HG03066 (cell line): ENCODE measurements at regions not wholly inside any gene's neighbourhood (a gene's known extent, or its start where the extent isn't known, plus 50 kb on each side); places are given as distances from the start of the nearest gene placed in this dataset.

ENCODE experiments used
- ATAC-seq: cut with Tn5 transposase; IDR thresholded peaks from one replicate; pipeline ENCODE4 v1.9.1; 2021; ENCODE audit warnings: low read depth; ENCODE audit not compliant: unreplicated experiment

DNA sequence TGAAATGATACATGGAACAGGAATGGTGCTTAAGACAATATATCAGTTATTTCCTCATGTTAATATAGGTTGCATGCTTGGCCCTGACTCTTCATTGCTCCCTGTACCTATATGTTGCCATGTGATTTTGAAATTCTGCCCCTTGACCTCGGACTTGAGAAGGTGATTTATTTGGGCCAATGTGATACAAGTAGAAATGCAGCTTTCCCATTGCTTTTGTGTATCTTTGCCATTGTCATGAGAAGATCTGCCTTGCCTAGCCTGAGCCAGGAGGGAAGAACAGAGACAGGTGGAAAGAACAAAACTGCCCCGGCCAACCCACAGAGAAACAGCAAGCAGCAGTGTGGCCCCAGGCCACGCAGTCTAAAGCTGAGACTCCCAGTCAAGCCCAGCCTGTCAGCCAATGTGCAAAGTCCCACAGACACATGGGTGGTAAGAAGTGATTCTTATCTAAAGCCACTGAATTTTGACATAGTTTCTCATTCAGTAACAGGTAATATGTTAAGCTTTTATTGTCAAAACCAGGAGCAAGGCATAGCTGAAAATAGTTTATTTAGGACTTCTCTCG is 245.7 kb upstream of the RND3 start:
- ATAC-seq, result no peak

DNA sequence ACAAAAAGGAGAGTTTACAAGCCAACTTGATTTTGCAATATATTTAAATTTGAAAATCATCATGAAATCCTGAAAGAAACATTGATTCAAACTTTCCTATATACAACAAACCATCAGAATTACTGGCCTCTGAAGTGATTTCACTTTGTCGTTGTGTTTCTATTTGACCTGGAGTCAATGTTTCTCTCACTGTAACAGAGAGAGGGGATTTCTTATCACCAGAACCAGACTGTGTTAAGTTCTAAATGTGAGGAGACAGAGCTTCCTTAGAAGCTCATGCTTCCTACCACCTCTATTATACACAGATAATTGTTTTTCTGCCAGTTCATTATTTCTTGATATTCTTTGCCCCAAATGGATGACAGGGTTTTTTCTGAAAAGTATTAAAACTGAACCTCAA is 245.0 kb upstream of the RND3 start:
- ATAC-seq, result no peak

DNA sequence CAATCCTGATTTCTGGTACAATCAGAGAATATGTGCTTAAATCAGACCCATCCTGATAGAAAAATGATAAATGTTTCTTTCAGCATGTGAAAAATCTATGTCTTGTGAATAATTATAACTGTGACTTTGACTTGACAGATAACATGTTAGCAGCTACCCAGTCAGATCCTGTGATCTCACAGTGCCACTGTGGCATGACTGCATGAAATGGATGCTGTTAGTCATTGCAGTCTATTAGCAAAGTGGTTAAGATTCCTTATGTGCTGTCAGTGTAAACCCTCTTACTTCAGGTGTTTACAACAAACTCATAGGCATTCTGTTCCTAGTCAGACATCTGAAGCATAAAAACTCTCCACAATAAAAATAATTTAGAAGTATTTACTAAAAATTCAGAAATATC is 244.6 kb upstream of the RND3 start:
- no peak for ATAC-seq

GRCh38 chr2:150729495-150729955 is 242.1 kb upstream of the RND3 start:
- ATAC-seq, result no peak

DNA sequence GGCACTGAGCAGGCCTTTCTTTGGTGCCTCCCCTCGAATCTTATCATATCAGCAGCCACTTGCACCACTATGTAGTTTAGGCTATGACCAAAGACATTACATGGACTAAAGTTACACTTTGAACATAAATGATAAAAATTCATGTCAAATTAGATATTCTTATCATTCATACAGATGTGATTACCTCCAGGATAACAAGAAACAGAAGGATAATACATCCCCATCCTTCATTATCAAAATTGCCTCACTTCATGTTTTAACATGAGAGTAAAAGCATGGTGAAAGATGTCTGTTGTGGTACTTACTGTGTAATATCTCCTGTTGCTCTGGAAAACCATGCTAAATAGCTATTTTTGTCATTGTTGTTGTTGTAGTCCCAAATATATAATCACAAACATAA is 230.8 kb upstream of the RND3 start:
- ATAC-seq, result no peak

- no peak for ATAC-seq
Observed at GRCh38 chr2:150716186-150716585, 228.7 kb upstream of the RND3 start.

DNA sequence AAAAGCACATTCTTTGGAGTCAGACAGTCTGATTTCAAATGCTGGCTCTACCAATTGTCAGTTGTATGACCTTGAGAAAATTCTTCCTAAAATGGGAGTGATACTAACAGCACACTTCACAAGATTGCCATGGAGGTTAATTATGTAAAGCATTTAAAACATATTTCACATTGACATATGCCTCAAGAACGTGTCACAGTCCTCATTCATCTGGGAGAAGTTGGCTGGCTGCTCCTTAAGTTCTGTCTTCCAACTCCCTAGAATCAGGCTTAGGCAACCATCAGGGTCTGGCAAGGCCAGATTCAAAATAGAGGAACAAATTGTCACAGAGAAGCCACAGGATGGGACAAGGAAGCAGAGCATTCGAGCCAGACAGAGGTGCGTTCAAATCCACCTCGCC is 228.0 kb upstream of the RND3 start:
- ATAC-seq, result no peak

GRCh38 chr2:150710916-150711315 is 223.4 kb upstream of the RND3 start:
- ATAC-seq, result no peak

GRCh38 chr2:150710041-150710440 is 222.6 kb upstream of the RND3 start:
- no peak for ATAC-seq

GRCh38 chr2:150706561-150706960 is 219.1 kb upstream of the RND3 start:
- no peak for ATAC-seq

DNA sequence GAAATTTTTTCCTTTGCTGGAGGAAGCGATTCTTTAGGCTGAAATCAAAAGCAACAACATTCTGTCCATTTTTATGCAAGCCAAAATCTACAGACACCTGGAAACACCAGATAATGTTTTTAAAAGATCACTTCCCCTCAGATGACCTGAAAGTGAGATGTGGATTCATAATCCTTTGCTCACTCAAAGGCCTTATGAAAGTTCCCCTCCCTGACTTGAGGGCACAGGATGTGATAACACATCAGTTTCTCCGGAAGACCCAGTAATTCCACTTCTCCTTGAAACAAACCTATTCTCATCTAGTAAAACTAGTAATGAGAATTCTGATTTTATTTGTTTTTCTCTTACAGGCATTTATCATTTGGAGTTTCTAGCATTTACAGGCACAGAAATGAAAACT is 218.3 kb upstream of the RND3 start:
- ATAC-seq, result no peak

DNA sequence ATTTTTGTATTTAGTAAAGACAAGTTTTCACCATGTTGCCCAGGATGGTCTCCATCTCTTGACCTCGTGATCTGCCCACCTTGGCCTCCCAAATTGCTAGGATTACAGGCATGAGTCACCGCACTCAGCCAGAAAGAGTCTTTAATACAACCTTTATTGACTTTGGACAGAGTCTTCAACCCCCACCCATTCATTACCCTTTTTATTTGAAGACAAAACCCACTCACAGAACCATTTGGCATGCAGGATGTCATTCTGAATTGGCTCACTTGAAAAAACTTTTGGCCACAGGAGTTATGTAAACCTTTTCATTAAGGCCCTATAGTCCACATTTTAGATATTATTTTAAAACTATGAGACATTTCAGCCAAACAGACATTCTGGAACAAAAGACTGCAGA is 217.9 kb upstream of the RND3 start:
- ATAC-seq, result no peak

- ATAC-seq, result no peak
Observed at GRCh38 chr2:150702791-150703190, 215.3 kb upstream of the RND3 start.

GRCh38 chr2:150700666-150701580 is 213.5 kb upstream of the RND3 start:
- ATAC-seq, result no peak

- no peak for ATAC-seq
Observed at GRCh38 chr2:150699218-150699617, 211.8 kb upstream of the RND3 start.

DNA sequence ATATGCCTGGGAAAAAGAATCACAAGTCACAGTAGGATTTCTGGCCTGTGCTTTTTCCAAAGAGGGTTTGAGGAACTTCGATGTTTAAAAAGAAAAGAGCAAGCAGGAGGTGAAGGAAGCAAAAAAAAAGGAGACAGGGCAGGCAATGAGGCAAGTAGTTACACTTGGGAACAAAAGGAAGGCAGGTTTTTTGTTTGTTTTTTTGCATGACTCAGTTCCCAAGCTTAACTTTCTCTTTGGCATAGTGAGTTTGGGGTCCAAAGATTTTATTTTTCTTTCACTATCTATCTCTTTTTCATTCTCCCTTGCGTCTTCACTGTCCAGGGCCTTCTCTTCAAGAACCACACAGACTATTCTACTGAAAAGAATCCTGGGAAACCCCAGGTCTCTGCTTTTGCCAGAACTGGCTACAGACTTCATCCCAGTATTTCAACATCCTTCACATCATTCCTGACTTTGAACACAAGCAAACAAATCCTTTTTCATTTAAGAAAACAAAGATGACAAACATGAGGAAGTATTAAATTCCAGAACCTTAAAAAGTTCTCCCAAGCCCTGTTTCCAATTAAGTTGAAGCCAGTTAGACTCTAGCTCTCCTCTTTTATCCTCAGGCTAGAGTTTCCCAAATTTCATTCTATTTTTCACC is 210.7 kb upstream of the RND3 start:
- no peak for ATAC-seq

GRCh38 chr2:150697596-150697995 is 210.1 kb upstream of the RND3 start:
- no peak for ATAC-seq

DNA sequence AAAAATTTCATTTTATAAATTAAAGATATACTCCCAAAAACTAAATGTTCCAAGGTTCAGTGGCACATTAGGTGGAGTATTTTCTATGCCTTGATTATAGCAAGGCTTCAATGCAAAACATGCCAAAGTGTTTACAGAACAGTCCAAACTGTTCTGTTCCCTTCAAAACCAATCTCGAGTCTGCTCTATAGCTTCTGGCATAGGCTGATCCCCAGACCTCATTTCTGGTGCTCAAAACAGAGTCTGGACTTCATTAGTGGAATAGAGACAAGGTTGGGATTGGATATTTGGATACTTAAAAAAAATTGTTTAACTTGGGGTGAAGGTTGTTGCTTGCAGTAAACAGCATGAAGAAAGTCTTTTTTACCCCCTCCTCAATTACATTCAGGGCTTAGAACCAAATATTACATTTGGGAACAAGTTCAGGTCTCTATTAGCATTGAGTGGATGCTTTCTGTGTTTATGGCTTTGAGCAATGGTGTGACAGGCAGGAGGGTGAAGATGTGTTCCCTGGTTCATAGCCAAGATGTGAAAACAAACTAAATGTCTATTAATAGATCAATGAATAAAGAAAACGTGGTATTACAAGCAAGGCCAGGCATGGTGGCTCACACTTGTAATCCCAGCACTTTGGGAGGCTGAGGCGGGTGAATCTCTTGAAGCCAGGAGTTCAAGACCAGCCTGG is 208.1 kb upstream of the RND3 start:
- no peak for ATAC-seq

DNA sequence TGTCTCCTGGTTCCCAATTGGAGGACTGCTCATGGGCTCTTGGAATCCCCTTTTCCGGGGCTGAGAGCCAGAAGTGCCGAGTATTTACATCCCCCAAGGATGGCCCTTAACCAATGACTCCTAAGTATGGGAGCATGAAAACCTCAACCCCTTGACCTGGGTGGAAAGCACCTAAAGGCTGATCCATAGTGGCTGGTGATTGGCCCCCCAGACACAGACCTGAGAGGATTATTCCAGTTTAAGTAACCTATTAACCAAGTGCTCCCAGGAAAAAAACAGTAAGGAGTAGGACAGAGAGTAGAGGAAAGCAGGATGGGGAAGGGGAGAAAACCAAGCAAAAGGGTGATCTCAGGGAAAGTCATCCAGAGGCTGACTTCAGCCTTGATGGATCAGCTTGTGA is 206.1 kb upstream of the RND3 start:
- ATAC-seq, result no peak

DNA sequence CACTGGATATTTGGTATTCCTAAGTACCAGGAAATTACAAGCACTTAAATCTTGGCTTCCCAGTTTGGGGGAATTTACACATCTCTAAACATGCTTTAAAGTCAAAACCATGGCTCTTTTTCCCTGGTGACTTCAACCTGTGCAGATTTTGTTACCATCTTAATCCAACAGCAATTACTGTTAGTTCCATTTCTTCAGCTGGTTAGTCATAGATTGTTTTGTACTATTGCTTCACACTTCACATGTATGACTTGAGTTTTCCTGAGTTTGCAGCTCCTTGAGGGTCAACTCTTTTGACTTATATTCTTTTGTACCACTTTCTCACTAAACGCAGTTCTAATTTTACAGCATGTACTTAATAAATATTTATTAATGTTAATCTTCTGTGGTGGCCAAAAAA is 203.4 kb upstream of the RND3 start:
- ATAC-seq, result no peak

- no peak for ATAC-seq
Observed at GRCh38 chr2:150690261-150690660, 202.8 kb upstream of the RND3 start.
